Transverse colon (tissue), 4 donors: ENCODE measurements at regions not wholly inside any gene's neighbourhood (a gene's known extent, or its start where the extent isn't known, plus 50 kb on each side); places are given as distances from the start of the nearest gene placed in this dataset.

Experiments used
- DNase-seq: peaks from one replicate; pipeline ENCODE4 v3.0.0-alpha.2; 2019
- H3K27ac ChIP-seq, 4 donors: fragments of 200-600 bp; sonication (generic); 2 replicates each; pipeline ENCODE4 v1.5.1; 2016 to 2018; ENCODE audit warnings: inconsistent platforms in 4 of 4
- H3K27me3 ChIP-seq: fragments of 200-600 bp; sonication (generic); 2 replicates; pipeline ENCODE4 v1.5.1; 2017; ENCODE audit warnings: inconsistent platforms
- H3K36me3 ChIP-seq, 4 donors: fragments of 200-600 bp; sonication (generic); 2 replicates each; pipeline ENCODE4 v1.5.1; 2017 to 2019; ENCODE audit warnings: inconsistent platforms in 4 of 4
- H3K4me1 ChIP-seq, 4 donors: fragments of 200-600 bp; sonication (generic); 2 replicates each; pipeline ENCODE4 v1.5.1; 2017 to 2020; ENCODE audit warnings: inconsistent platforms in 4 of 4
- H3K4me3 ChIP-seq, 4 donors: fragments of 200-600 bp; sonication (generic); 1 replicate in 1 of 4; 2 replicates in 3 of 4; pipeline versions ENCODE4 v1.5.1 to v1.6.1; 2017 to 2019; ENCODE audit warnings: inconsistent platforms in 4 of 4
- H3K9me3 ChIP-seq, 2 donors: fragments of 200-600 bp; sonication (generic); 2 replicates each; pipeline ENCODE4 v1.5.1; 2017 to 2019; ENCODE audit warnings: inconsistent platforms in 2 of 2
- CTCF ChIP-seq, 5 experiments: fragments of 200-600 bp in 3 of 5; fragments of 450-650 bp in 2 of 5; sonication (generic) in 3 of 5; IDR thresholded peaks; 1 replicate in 2 of 5; 2 replicates in 3 of 5; pipeline ENCODE4 v1.5.1; 2016 to 2017; ENCODE audit warnings: antibody characterized with exemption in 5 of 5, inconsistent platforms in 3 of 5, mild to moderate bottlenecking in 2 of 5, moderate library complexity in 1 of 5
- EP300 ChIP-seq: sonication (generic); formaldehyde crosslinking; IDR thresholded peaks from one replicate; pipeline ENCODE4 v1.6.1; 2017; ENCODE audit warnings: antibody characterized with exemption, low read depth
- POLR2A ChIP-seq: fragments of 450-650 bp; IDR thresholded peaks from one replicate; pipeline ENCODE4 v1.6.1; 2016; ENCODE audit warnings: antibody characterized with exemption, mild to moderate bottlenecking, moderate library complexity
- POLR2AphosphoS5 ChIP-seq, 3 donors: sonication (generic); formaldehyde crosslinking; IDR thresholded peaks; one replicate each; pipeline ENCODE4 v1.6.1; 2016; ENCODE audit warnings: antibody characterized with exemption in 3 of 3
- WGBS, 2 donors: methylation state at CpG; one replicate each; pipeline ENCODE4 v1.1.5; 2018; ENCODE audit warnings: low coverage in 1 of 2; 5-methylcytosine and 5-hydroxymethylcytosine counted together
- in situ Hi-C, 4 donors: fragments of 200-750 bp; cut with MboI; loops; one replicate each; pipeline versions ENCODE4 v1.15.0 to v1.15.1; 2017; ENCODE audit warnings: low sequenced_read_pairs in 3 of 4, low pct_ligation_motif_present in 1 of 4, low pct_unique_long_range_greater_than_20kb in 1 of 4
- intact Hi-C: fragments of 100-400 bp; cut with DNase I; formaldehyde crosslinking; loops from one replicate; pipeline ENCODE4 v1.15.1; 2023; ENCODE audit warnings: low total_unique reads

- Histone ChIP-seq H3K9me3 (no peaks in the 10 kb centered on the region), H3K4me3 (no peak overlapping the region), H3K27ac (no peak overlapping the region), H3K36me3 (no peaks in the 10 kb centered on the region), H3K4me1 (peaks cover 0 to 33% (median 9%) of the 10 kb centered on the region in 4 donors), H3K27me3 (no peaks in the 10 kb centered on the region)
- 58 to 67% methylated on average over 2 to 3 of the region's 3 CpGs for WGBS, 2 donors
- no peak for DNase-seq
- intact Hi-C loops = loop anchor here (2.0 kb wide), 1 partner anchor 25 kb away; no protein-coding TSS in a partner anchor
- in situ Hi-C loops = no loop called here
- TF ChIP-seq EP300 (no peak), POLR2A (no peak), CTCF (IDR thresholded peaks at IDR 0.05) (no peak), POLR2AphosphoS5 (IDR thresholded peaks at IDR 0.05) (no peak)
Measured at GRCh38 chr11:129287920-129288319, 87.7 kb upstream of the BARX2 start.

- no peaks in the 10 kb centered on the region for H3K9me3 ChIP-seq
- H3K4me1 ChIP-seq = peaks cover 0 to 44% (median 11%) of the 10 kb centered on the region in 4 donors
- TF ChIP-seq EP300 = no peak
- TF ChIP-seq CTCF (IDR thresholded peaks at IDR 0.05) = no peak
- TF ChIP-seq POLR2AphosphoS5 (IDR thresholded peaks at IDR 0.05) = peak in 2 of 3 donors; percentile 9 to 34
- TF ChIP-seq POLR2A = no peak
- no peak for DNase-seq
- in situ Hi-C loops = no loop called here
- H3K4me3 ChIP-seq = no peak overlapping the region
- intact Hi-C loops = loop anchor here (2.0 kb wide), 1 partner anchor 26 kb away; no protein-coding TSS in a partner anchor
- WGBS, 2 donors = 26 to 32% methylated on average over 7 of the region's 7 CpGs
- no peaks in the 10 kb centered on the region for H3K27me3 ChIP-seq
- H3K27ac ChIP-seq = no peak overlapping the region
- H3K36me3 ChIP-seq = no peaks in the 10 kb centered on the region
Measured at GRCh38 chr11:129286813-129287212, 88.8 kb upstream of the BARX2 start.

- no peaks in the 10 kb centered on the region for H3K27me3 ChIP-seq
- no peak for DNase-seq
- in situ Hi-C loops (no loop called here), intact Hi-C loops (no loop called here)
- 25 to 50% methylated on average over 1 of the region's 1 CpG for WGBS, 2 donors
- H3K27ac ChIP-seq = peak overlapping the region in 3 of 4 donors; percentile 68 to 78 (median 75)
- no peak overlapping the region for H3K4me3 ChIP-seq
- no peaks in the 10 kb centered on the region for H3K9me3 ChIP-seq
- peaks cover 0 to 46% (median 14%) of the 10 kb centered on the region in 4 donors for H3K4me1 ChIP-seq
- H3K36me3 ChIP-seq = no peaks in the 10 kb centered on the region
- TF ChIP-seq EP300 (no peak), POLR2A (no peak), CTCF (IDR thresholded peaks at IDR 0.05) (no peak), POLR2AphosphoS5 (IDR thresholded peaks at IDR 0.05) (no peak)
Measured at GRCh38 chr11:129285402-129285786, 90.3 kb upstream of the BARX2 start.

- in situ Hi-C loops = loop anchor here in 1 of 4 donors (5.0 kb wide), 1 partner anchor 34 kb away; no protein-coding TSS in a partner anchor
- Histone ChIP-seq H3K4me1 (peaks cover 3 to 56% (median 23%) of the 10 kb centered on the region in 4 donors), H3K4me3 (no peak overlapping the region), H3K27ac (peak overlapping the region; percentile 68 to 78 (median 76)), H3K27me3 (no peaks in the 10 kb centered on the region), H3K36me3 (no peaks in the 10 kb centered on the region), H3K9me3 (no peaks in the 10 kb centered on the region)
- DNase-seq = peak; percentile 73
- no peak for TF ChIP-seq CTCF (IDR thresholded peaks at IDR 0.05)
- TF ChIP-seq POLR2AphosphoS5 (IDR thresholded peaks at IDR 0.05) = no peak
- TF ChIP-seq POLR2A = no peak
- intact Hi-C loops = no loop called here
- 35 to 75% methylated on average over 1 of the region's 1 CpG for WGBS, 2 donors
Measured at GRCh38 chr11:129283141-129283540, 91.0 kb upstream of the ARHGAP32 start.
